ENCODE measurements at regions not wholly inside any gene's neighbourhood (a gene's known extent, or its start where the extent isn't known, plus 50 kb on each side); places are given as distances from the start of the nearest gene placed in this dataset.

- Histone ChIP-seq H3K27me3 (ENCODE audit: insufficient read depth, low read depth) (no peaks in the 10 kb centered on the region), H3K4me3 (no peak overlapping the region), H3K4me1 (replicated peaks; ENCODE audit: insufficient read depth) (no peaks in the 10 kb centered on the region), H2AFZ (no peak overlapping the region), H3K27ac (no peak overlapping the region), H3K9me3 (ENCODE audit: insufficient read depth, low read depth) (no peaks in the 10 kb centered on the region), H4K20me1 (ENCODE audit: insufficient read depth) (no peaks in the 10 kb centered on the region), H3K4me2 (no peak overlapping the region), H3K79me2 (ENCODE audit: low read depth) (no peaks in the 10 kb centered on the region), H3K9me2 (ENCODE audit: insufficient read depth) (no peaks in the 10 kb centered on the region), H3F3A (ENCODE audit: insufficient read depth, low read depth) (no peaks in the 10 kb centered on the region), H3K36me3 (ENCODE audit: low read depth) (no peaks in the 10 kb centered on the region)
- ChIA-PET CTCF (no interaction called here), POLR2A (ENCODE audit: unreplicated experiment) (no interaction called here)
- intact Hi-C loops (cut with micrococcal nuclease; ENCODE audit: unreplicated experiment): loop anchor here (10.0 kb wide), 1 partner anchor 132 kb away; no protein-coding TSS in a partner anchor
- no peak for DNase-seq
- no peak for TF ChIP-seq CTCF (conservative IDR thresholded peaks at IDR 0.05)
- TF ChIP-seq EZH2 (IDR thresholded peaks at IDR 0.05; ENCODE audit: low read depth): no peak
- BruUV-seq (replicated peaks): no TSS peak
These were observed 50.9 kb upstream of the A1CF start for GRCh38 chr10:50936335-50936734.

GRCh38 chr10:50937230-50937907 lies 51.9 kb upstream of the A1CF start:
- no peak overlapping the region for H3K4me2 ChIP-seq
- TF ChIP-seq EZH2 (IDR thresholded peaks at IDR 0.05; ENCODE audit: low read depth): no peak
- peak; percentile 62 for TF ChIP-seq CTCF (conservative IDR thresholded peaks at IDR 0.05)
- no peak overlapping the region for H3K4me3 ChIP-seq
- no peaks in the 10 kb centered on the region for H4K20me1 ChIP-seq (ENCODE audit: insufficient read depth)
- no peaks in the 10 kb centered on the region for H3F3A ChIP-seq (ENCODE audit: insufficient read depth, low read depth)
- BruUV-seq (replicated peaks): no TSS peak
- no peaks in the 10 kb centered on the region for H3K4me1 ChIP-seq (replicated peaks; ENCODE audit: insufficient read depth)
- CTCF ChIA-PET: no interaction called here
- no peaks in the 10 kb centered on the region for H3K27me3 ChIP-seq (ENCODE audit: insufficient read depth, low read depth)
- no peak for DNase-seq
- intact Hi-C loops (cut with micrococcal nuclease; ENCODE audit: unreplicated experiment): loop anchor here (10.0 kb wide), 1 partner anchor 133 kb away; no protein-coding TSS in a partner anchor
- H2AFZ ChIP-seq: no peak overlapping the region; the same call in 1 of the 2 replicates
- H3K79me2 ChIP-seq (ENCODE audit: low read depth): no peaks in the 10 kb centered on the region
- H3K9me2 ChIP-seq (ENCODE audit: insufficient read depth): no peaks in the 10 kb centered on the region
- POLR2A ChIA-PET (ENCODE audit: unreplicated experiment): no interaction called here
- no peaks in the 10 kb centered on the region for H3K36me3 ChIP-seq (ENCODE audit: low read depth)
- no peaks in the 10 kb centered on the region for H3K9me3 ChIP-seq (ENCODE audit: insufficient read depth, low read depth)
- H3K27ac ChIP-seq: no peak overlapping the region

- no peak overlapping the region for H3K4me2 ChIP-seq
- no peaks in the 10 kb centered on the region for H3K27me3 ChIP-seq (ENCODE audit: insufficient read depth, low read depth)
- no peak overlapping the region for H3K27ac ChIP-seq
- no peaks in the 10 kb centered on the region for H3K4me1 ChIP-seq (replicated peaks; ENCODE audit: insufficient read depth)
- no peaks in the 10 kb centered on the region for H3K9me3 ChIP-seq (ENCODE audit: insufficient read depth, low read depth)
- H3K79me2 ChIP-seq (ENCODE audit: low read depth): no peaks in the 10 kb centered on the region
- no peaks in the 10 kb centered on the region for H3F3A ChIP-seq (ENCODE audit: insufficient read depth, low read depth)
- no peak for TF ChIP-seq CTCF (conservative IDR thresholded peaks at IDR 0.05)
- no peak overlapping the region for H3K4me3 ChIP-seq
- BruUV-seq (replicated peaks): no TSS peak
- intact Hi-C loops (cut with micrococcal nuclease; ENCODE audit: unreplicated experiment): no loop called here
- ChIA-PET POLR2A (ENCODE audit: unreplicated experiment) (no interaction called here), CTCF (no interaction called here)
- H4K20me1 ChIP-seq (ENCODE audit: insufficient read depth): no peaks in the 10 kb centered on the region
- H2AFZ ChIP-seq: no peak overlapping the region
- no peaks in the 10 kb centered on the region for H3K36me3 ChIP-seq (ENCODE audit: low read depth)
- DNase-seq: no peak
- H3K9me2 ChIP-seq (ENCODE audit: insufficient read depth): no peaks in the 10 kb centered on the region
These were observed 56.2 kb upstream of the A1CF start for GRCh38 chr10:50941629-50942028.
